HG03575 (cell line): ENCODE measurements at regions not wholly inside any gene's neighbourhood (a gene's known extent, or its start where the extent isn't known, plus 50 kb on each side); places are given as distances from the start of the nearest gene placed in this dataset.
"Not testable (repeated sequence)": the region's sequence is repeated elsewhere in the genome, so short reads cannot be mapped to it uniquely, and the experiment has no call there.

Source experiments
- ATAC-seq: cut with Tn5 transposase; IDR thresholded peaks from one replicate; pipeline ENCODE4 v1.9.1; 2021; ENCODE audit not compliant: unreplicated experiment, insufficient number of reproducible peaks, low FRiP score; ENCODE audit errors: extremely low read depth

DNA sequence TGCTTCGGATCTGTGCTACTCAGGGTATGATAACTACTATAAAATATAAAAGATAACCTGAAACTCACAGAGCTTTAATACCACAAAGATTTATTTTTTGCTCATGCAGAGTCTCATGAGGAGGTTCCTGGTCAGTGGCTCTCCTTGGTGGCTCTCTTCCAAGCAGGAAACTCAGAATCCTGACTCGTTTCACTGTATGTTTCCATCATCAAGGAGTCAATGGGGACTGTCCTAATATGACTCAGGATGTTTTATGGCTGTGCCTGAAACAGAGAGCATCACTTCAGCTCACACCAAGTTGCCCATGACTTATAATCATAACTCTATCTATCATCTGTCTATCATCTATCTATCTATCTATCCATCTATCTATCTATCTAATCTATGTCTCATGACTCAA, 620.8 kb upstream of the NR3C2 start:
- ATAC-seq = no peak

DNA sequence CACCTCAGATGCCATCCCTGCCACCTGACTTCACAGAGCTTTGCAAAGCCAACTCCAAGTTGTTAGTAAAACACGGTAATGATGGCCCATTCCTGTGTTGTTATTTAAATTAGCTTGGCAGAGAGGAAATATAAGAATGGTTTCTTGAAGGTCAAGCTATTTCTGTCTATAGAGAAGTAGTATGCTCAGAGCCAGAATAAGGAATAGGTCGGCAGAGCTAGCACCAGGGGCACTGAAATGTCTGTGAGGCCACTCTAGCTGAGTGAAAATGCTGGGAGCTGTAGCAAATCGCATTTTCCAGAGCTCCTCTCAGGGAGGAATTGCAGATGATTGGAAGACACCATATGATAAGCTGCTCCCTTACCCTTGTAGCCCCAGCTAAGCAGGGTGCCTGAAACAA, 615.4 kb upstream of the NR3C2 start:
- ATAC-seq = no peak

DNA sequence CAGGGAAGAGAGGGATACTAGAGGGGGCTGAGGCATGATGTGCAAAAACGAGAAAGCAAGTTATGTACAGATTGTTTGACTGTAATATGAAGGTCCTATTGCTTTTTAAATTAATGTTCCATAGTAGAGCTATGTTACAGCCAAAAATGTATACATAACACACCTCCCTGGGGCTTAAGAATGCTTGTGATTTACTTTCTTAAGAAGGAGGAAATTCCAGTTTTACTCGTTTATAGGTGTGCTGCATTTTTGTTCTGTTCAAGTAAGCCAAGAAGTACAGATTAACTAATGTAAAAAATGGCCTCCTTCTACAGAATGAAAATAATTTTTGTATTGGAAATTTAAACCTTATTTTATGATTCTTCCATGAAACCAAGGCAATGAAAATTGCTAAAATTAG, 614.4 kb upstream of the NR3C2 start:
- no peak for ATAC-seq

DNA sequence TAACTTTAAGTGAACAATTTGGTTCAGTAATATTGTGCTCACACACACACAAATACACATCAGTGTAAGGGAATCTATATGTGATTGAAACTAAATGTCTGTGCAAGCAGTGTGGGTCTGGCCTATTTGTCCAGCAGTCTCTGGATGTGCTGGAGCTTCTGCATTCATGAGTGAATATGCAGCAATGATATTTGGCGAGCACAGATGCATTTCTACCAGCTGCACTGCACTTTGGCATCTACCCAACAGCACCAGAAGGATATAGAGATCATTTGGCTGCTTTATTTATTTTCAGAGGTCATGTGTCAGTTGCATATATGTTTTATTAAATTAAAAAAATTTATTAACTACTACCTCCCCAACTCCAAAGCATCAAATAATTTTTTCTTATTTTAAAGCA, 613.4 kb upstream of the NR3C2 start:
- ATAC-seq = no peak

DNA sequence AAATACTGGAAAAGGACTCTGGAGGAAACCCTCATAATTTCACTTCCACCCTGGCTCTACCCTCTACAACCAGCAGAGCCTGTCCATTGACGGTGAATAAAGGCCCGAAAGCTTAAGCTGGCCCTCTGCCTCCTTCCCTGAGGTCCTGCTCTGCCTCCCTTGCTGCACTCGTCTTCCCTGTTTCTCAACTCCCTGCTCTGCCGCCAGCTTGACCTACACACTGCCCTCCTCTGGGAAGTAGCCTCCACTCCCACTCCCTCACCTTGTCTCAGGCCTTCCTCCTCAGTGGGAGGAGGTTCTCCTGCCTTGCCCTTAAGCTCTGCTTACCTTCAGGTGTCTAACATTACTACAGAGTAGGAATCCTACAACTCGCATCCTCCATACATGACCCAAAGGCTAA, 608.6 kb upstream of the NR3C2 start:
- ATAC-seq = no peak

DNA sequence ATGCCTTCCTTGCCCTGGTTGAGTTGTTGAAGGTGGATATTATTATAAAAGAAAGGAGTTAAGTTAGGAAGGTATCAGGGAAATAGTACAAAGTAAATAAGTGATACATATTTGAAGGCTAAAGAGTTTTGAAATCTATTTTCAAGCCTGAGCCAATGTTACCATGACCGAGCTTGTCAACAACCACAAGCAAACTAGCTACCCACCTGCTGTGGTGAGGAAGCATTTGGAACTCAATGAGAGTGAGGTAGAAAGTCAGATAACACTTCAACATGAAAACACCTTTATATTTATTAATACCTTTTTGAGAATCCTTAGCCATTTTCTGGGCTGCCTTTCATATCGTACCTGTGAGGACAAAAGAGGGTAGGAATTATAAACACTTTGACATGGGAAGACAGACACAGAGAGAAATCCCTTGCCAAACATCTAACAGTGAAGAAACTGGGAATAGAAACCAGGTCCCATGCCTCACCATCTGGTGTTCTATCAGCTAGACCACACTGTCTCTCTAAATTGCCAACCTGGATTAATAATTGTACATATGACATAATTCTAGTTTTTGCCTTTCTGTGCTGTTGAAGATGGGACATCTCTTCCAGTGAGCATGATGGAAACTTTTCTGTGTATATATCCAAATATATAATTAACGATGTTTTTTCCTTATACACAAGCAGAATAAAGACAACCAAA, 606.4 kb upstream of the NR3C2 start:
- no peak for ATAC-seq

DNA sequence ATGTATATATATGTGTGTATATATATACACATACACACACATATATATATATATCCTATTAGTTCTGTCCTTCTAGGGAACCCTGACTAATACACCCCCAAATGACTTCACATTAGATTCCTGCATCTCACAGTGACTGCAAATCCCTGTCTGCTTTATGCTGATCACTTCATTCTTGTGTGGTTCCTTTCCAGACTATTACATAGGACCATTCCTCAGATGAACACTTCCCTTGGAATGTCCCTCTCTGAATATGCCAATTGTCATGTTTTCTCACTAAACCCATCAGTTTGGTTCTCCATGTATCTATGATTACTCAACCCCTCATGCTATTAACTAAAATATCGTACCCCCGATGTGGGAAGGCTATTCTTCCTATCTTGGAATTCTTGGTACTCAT, 605.2 kb upstream of the NR3C2 start:
- ATAC-seq = no peak

DNA sequence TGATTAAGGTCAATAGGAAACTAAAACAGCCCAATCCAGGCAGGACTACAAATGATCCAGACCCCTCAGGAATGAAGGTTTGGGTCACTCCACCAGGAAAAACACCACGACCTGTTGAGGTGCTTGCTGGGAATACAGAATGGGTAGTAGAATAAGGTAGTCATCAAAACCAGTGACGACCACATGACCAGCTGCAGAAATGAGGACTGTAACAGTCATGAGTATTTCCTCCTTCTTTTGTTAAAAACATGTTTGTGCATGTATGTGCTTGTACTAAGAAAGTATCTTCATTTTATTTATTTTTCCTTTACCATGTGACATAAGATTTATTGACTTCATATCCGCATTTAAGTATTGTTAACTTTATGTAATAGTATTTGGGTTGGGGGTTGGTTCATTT, 603.5 kb upstream of the NR3C2 start:
- ATAC-seq = no peak

DNA sequence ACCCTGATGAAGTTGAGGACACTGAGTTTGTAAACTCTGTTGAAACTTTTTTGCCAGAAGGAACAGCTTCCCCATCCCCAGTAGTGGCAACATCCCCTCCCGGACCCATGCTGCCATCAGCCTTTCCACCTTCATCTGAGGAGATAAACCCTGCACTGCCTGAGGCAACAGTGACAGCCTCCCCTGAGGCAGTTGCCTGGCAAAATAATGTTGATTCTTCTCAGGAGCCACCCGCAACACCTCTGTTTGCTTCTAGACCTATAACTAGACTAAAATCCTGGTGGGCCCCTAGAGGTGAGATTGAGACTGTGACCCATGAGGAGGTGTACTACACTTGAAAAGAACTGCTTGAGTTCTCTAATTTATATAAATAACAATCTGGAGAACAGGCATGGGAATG, 597.6 kb upstream of the NR3C2 start:
- not testable (repeated sequence) for ATAC-seq

DNA sequence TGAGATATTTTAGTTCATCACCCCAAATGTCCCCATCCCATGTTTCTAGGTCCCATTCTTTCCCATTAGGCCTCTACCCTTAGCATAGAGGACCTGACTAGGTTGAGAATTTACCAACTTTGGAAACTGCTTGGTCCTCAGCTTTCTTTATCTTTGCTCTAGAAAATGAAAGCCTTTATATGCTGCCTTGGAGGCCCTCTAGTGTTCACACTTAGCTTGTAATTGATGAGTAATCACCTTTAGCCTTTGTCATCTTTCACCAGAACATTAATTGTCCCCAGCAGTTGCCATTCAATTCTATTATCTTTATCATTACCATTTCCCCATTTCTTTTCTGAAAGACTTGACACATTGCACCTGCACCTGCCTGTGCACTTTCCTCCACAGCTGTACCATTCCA, 589.2 kb upstream of the NR3C2 start:
- ATAC-seq = no peak

DNA sequence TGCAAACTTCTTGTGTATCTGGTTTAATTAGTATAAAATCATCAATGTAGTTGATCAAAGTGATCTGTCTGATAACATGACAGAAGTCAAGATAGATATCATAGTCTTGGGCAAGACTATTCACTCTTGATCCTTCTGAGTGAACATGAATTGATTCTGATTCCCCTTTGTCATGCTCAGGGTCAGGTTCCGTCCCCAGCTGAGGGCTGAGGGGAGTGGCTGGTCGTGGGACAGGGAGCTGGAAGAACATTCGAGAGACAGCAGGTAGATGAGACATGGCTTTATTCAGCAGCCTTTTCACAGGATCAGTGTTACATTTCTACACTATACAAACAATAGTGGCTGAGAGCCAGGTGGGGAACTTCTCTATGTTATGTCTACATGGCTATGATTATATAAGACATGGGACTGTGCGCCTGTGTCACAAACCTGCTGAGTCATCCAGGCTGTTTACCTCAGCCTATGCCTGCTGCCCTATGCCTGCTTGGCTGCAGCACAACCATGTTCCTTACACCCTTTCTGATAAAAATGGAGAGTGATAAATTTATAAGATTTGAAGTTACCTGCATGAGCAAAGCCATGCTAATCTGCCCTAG, 586.9 kb upstream of the NR3C2 start:
- ATAC-seq = no peak

DNA sequence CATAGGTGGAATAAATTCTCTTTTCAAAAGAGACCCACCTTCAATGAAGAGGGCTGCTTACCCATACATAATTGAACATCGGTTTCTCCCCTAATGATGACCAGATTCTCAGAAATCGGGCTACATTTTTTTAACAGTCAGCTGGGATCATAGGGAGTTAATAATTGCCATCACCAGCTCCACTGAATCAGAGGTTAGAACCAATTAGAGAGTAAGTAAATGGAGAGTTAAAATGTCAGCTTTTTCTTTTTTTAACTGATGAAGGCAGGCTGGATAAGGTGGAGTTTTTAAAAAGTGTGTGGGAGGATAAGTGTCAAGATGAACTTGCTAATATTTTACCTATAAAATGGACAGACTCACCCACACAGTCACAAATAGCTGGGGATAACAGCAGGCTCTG, 584.5 kb upstream of the NR3C2 start:
- ATAC-seq = no peak

DNA sequence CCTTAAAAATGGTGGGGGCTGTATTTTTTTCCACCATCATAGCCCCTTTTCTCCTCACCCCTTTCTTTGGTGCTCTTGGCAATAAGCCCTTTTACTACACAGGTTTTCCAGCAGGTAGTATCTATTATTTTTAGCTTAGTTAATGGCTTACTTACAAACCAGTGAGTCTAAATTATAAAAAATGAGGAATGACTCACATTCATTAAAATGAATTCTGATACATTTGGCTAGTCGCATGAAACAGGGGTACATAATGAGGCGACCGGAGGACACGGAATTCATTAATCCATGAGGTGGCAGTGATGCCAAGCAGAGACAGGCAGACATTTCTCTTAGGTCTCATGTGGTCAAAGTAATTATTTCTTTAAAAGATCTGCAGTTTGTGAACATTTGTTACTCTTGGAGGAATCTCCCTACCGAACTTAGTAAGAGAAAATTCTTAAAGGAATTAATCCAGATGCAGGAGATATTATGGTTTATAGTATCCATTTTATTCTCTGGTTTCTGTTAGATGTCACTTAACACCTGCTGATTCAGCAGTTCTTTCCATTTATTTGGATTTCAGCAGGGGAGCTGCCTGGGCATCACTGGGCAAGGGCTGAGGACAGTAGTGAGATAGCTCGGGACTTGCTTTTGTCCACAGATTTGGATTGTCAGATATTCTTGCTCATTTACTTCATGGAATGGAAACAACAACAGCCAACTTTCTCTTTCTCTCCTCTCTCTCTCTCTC, 575.0 kb upstream of the NR3C2 start:
- ATAC-seq = no peak

DNA sequence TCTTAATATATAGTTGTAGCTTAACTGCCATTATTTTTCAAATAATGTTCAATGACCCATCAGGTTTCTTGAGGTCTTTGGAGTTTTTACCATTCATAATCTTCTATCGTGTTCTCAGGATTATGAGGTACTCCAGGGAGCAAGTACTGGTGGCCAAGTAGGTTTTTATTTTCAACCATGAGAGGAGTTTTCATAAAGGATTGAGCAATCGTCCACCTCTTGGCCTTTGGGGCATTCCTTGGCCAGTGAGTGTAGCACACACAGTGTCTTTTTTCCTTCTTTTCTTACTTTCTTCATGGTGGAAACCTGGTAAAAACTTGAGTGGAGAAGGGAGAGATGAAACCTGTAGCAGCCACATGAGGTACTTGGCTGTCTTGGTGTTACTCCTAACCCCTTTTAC, 567.0 kb upstream of the NR3C2 start:
- no peak for ATAC-seq

DNA sequence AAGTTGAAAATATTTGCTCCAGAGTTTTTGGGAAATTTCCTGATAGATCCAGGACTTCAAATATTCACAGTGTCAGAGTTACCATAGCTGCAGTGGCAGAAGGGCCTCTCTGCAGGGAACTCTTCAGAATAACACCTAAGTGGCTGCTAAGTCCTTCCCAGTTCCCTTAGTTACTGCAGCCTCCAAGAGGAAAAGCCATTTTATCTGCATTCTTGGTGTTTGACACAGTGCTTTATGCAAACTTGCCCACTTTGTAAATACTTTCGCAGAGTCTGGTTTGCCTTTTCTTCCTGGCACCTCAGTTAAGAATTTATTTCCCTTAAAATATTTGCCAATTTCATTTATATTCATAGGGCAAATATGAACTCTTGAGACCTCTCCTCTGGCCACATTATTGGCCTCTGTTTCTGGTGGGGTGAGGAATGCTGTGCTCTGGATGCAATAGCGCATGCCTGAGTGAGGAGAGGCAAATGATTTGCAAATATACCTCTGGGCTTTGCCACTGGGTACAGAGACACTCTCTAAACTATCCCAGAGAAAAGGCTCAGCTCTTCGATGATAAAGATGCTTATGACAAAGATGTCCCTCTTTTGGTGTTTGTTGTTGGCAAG, 566.3 kb upstream of the NR3C2 start:
- no peak for ATAC-seq

DNA sequence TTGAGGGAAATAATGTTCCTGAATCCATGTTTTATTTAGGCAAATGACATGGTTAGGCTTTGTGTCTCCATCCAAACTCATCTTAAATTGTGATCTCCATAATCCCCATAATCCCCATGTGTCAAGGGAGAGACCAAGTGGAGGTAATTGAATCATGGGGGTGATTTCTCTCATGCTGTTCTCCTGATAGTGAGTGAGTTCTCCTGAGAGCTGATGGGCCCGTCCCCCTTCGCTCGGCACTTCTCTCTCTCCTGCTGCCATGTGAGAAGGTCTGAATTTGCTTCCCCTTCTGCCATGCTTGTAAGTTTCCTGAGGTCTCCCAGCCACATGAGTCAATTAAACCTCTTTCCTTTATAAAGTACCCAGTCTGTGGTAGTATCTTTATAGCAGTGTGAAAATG, 563.0 kb upstream of the NR3C2 start:
- ATAC-seq = no peak

DNA sequence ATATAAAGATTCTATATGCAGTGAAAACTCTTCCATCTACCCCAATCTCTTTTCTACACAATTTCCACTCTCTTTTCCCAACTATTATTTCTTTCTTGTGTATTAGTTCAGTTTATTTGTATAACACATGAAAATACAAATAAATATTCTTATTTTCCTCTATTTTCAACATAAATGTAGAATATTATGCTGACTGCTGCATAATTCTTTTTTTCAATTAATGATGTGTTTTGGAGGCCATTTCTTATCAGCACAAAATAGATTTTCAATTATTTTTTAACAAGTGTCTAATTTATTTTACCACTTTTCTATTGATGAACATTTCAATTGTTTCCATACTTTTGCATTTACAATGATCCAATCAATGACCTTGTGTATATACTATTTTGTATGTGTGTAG, 557.7 kb upstream of the NR3C2 start:
- ATAC-seq = no peak

DNA sequence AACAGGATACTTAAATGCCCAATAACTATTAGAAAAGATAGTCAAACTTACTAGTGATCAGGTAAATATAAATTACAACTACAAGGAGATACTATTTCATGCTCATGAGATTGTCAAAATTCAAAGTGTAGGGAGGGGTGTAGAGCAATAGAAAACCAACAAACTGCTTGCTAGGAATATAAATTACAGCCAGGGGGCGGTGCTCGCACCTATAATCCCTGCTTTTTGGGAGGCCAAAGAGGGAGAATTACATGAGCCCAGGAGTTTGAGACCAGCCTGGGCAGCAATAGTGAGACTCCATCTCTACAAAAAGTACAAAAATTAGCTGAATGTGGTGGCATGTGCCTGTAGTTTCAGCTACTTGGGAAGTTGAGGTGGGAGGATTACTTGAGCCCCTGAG, 556.5 kb upstream of the NR3C2 start:
- no peak for ATAC-seq

DNA sequence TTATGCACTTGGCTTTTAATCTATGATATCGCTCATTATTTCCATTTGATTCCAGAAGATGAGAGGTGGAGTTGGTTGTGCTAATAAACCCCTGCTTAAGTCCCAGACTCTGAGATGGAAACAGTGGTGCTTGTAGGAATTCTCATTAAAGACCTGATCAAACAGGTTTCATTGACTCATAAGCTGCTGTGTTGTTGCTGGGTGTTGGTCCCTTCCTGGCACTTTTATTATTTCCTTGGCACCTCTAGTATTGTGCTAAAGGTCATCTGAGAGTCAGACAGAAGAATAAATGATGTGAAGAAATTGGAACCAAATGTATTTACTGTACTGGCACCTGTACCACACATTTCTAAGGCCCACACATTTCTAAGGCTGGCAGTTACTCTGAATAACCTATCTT, 544.7 kb upstream of the NR3C2 start:
- no peak for ATAC-seq

DNA sequence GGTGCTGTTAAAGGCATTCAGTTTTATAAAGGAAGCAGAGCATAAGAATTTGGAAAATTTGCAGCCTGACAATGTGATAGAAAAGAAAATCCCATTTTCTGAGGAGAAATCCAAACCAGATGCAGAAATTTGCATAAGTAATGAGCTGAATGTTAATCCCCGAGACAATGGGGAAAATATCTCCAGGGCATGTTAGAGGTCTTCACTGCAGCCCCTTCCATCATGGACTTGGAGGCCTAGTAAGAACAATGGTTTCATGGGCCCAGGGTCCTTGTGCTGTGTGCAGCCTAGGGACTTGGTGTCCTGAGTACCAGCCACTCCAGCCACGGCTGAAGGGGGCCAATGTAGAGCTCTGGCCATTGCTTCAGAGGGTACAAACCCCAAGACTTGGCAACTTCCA, 542.7 kb upstream of the NR3C2 start:
- ATAC-seq = no peak
